ENCODE measurements at regions not wholly inside any gene's neighbourhood (a gene's known extent, or its start where the extent isn't known, plus 50 kb on each side); places are given as distances from the start of the nearest gene placed in this dataset.
A peak's percentile ranks its signal among the peaks of the same experiment; 100 is the strongest.

DNA sequence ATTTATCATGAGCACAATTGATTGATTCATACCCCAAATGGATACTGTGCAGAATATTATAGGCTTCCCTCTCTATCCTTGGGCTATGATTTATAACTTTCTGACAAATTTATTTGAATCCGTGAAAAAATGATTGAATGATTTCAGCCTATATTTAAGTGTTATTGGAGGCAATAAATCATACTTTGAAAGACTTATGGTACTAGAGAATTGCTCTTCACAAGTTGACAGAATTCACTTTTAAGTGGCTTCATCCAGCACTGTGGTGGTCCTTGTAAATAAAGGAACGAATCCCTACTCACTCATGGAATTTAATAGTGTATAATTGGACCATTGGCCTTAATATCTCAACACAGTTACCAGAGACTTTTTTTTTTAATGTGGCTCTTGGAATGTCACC lies 174.8 kb upstream of the TLL1 start:
- Mint-ChIP-seq H3K9me3 (ENCODE audit: unreplicated experiment) (no peaks in the 10 kb centered on the region), H3K4me1 (ENCODE audit: unreplicated experiment) (peaks cover 2% of the 10 kb centered on the region), H3K27ac (ENCODE audit: unreplicated experiment) (no peak overlapping the region), H3K36me3 (ENCODE audit: low read depth, unreplicated experiment) (peaks cover under 1% of the 10 kb centered on the region), H3K4me3 (ENCODE audit: unreplicated experiment) (no peak overlapping the region), H3K27me3 (ENCODE audit: unreplicated experiment) (no peaks in the 10 kb centered on the region)
- TF ChIP-seq, protein P1, sequence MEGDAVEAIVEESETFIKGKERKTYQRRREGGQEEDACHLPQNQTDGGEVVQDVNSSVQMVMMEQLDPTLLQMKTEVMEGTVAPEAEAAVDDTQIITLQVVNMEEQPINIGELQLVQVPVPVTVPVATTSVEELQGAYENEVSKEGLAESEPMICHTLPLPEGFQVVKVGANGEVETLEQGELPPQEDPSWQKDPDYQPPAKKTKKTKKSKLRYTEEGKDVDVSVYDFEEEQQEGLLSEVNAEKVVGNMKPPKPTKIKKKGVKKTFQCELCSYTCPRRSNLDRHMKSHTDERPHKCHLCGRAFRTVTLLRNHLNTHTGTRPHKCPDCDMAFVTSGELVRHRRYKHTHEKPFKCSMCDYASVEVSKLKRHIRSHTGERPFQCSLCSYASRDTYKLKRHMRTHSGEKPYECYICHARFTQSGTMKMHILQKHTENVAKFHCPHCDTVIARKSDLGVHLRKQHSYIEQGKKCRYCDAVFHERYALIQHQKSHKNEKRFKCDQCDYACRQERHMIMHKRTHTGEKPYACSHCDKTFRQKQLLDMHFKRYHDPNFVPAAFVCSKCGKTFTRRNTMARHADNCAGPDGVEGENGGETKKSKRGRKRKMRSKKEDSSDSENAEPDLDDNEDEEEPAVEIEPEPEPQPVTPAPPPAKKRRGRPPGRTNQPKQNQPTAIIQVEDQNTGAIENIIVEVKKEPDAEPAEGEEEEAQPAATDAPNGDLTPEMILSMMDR (IDR thresholded peaks at IDR 0.05; ENCODE audit: unreplicated experiment) = no peak
- DNase-seq (ENCODE audit: low spot score) = no peak

DNA sequence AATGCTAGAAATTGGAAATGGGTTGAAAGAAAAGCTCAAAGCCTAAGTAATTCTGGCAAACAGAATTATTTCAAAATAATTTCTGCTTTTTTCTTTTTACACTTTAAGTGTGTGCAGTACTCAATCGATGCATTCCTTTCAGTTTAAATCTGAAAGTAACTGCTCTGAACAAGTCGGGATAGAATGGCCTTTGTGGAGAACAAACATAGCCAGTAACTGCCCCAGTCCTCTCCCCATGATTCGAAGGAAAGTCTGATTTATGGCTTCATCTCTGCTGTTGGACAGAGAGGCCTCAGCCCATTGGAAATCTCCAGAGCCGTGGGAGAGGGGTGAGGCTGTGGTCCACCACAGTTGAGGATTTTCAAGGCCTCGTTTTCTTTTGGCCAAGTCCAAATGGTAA lies 174.0 kb upstream of the TLL1 start:
- Mint-ChIP-seq H3K27me3 (ENCODE audit: unreplicated experiment) (no peaks in the 10 kb centered on the region), H3K36me3 (ENCODE audit: low read depth, unreplicated experiment) (no peaks in the 10 kb centered on the region), H3K4me1 (ENCODE audit: unreplicated experiment) (peaks cover 2% of the 10 kb centered on the region), H3K4me3 (ENCODE audit: unreplicated experiment) (no peak overlapping the region), H3K27ac (ENCODE audit: unreplicated experiment) (no peak overlapping the region), H3K9me3 (ENCODE audit: unreplicated experiment) (no peaks in the 10 kb centered on the region)
- DNase-seq (ENCODE audit: low spot score) = no peak
- TF ChIP-seq, protein P1 (IDR thresholded peaks at IDR 0.05; ENCODE audit: unreplicated experiment) = no peak

DNA sequence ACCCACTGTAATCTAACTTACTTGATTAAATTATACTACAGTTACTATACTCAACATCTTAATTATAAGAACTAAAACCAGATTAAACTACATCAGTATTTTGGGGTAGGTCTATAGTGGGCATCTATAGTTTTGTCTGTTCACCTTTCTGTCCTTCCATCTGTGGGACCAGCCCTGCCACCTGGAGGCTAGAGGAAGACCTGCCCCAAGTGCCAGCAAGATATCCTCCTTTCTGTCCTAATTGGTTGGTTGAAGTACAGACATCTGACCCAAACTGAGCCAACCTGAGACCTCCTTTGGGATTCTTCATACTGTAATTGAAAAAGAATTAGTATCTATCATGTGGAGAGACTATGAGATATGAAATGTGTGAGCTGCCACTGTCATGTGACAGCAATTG lies 172.2 kb upstream of the TLL1 start:
- Mint-ChIP-seq H3K27ac (ENCODE audit: unreplicated experiment) (no peak overlapping the region), H3K36me3 (ENCODE audit: low read depth, unreplicated experiment) (no peaks in the 10 kb centered on the region), H3K4me3 (ENCODE audit: unreplicated experiment) (no peak overlapping the region), H3K27me3 (ENCODE audit: unreplicated experiment) (no peaks in the 10 kb centered on the region), H3K9me3 (ENCODE audit: unreplicated experiment) (no peaks in the 10 kb centered on the region), H3K4me1 (ENCODE audit: unreplicated experiment) (peaks cover 4% of the 10 kb centered on the region)
- TF ChIP-seq, protein P1 (IDR thresholded peaks at IDR 0.05; ENCODE audit: unreplicated experiment) = peak; percentile 24
- peak; percentile 11 for DNase-seq (ENCODE audit: low spot score)

DNA sequence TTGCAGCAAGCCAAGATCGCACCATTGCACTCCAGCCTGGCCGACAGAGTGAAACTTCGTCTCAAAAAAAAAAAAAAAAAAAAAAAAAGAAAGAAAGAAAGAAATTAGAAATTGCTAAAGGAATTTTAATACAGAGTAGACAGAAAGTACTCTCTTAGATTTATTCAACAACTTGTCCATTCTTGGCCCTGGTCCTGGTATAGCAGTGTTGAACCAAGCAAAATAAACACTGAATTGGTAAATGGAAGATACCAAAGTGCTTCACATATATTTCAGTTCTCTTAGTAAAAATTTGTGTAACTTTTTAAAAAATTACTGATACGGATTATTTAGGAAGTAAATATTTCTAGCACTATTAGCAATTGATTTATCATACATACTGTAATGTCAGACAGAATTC lies 165.9 kb upstream of the TLL1 start:
- Mint-ChIP-seq H3K4me1 (ENCODE audit: unreplicated experiment) (peaks cover 7% of the 10 kb centered on the region), H3K9me3 (ENCODE audit: unreplicated experiment) (no peaks in the 10 kb centered on the region), H3K4me3 (ENCODE audit: unreplicated experiment) (no peak overlapping the region), H3K27ac (ENCODE audit: unreplicated experiment) (no peak overlapping the region), H3K36me3 (ENCODE audit: low read depth, unreplicated experiment) (no peaks in the 10 kb centered on the region), H3K27me3 (ENCODE audit: unreplicated experiment) (no peaks in the 10 kb centered on the region)
- TF ChIP-seq, protein P1 (IDR thresholded peaks at IDR 0.05; ENCODE audit: unreplicated experiment) = no peak
- no peak for DNase-seq (ENCODE audit: low spot score)

DNA sequence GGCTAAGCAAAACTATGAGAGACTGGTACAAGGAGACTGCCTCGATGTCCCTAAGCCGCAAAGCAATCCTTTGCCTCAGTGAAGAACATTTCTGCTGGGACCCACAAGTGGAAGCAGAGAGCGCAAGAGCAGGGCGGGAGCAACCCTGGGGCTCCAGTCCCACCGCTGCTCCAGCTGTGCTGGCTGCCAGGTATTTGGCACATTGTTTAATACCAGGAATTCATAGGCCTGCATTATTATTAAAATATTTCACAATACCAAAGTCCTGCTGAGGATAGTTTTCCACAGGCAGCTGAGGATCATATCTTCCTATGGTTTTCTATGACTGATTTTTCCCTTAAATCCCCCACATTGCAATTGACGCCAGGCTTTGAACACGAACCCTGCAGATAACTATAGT lies 163.5 kb upstream of the TLL1 start:
- Mint-ChIP-seq H3K4me1 (ENCODE audit: unreplicated experiment) (peaks cover 7% of the 10 kb centered on the region), H3K4me3 (ENCODE audit: unreplicated experiment) (no peak overlapping the region), H3K27me3 (ENCODE audit: unreplicated experiment) (no peaks in the 10 kb centered on the region), H3K27ac (ENCODE audit: unreplicated experiment) (no peak overlapping the region), H3K9me3 (ENCODE audit: unreplicated experiment) (no peaks in the 10 kb centered on the region), H3K36me3 (ENCODE audit: low read depth, unreplicated experiment) (no peaks in the 10 kb centered on the region)
- TF ChIP-seq, protein P1 (IDR thresholded peaks at IDR 0.05; ENCODE audit: unreplicated experiment) = no peak
- DNase-seq (ENCODE audit: low spot score) = no peak

All from endothelial cell (in vitro differentiated cells).